OCI-LY7 (cell line): ENCODE measurements at regions not wholly inside any gene's neighbourhood (a gene's known extent, or its start where the extent isn't known, plus 50 kb on each side); places are given as distances from the start of the nearest gene placed in this dataset.
"Not testable (repeated sequence)": the region's sequence is repeated elsewhere in the genome, so short reads cannot be mapped to it uniquely, and the experiment has no call there.

Experiments used
- EZH2phosphoT487 ChIP-seq: fragments of 200-600 bp; sonication (generic); IDR thresholded peaks from 2 replicates; pipeline ENCODE4 v1.6.1; 2018; ENCODE audit warnings: low read depth, borderline replicate concordance, mild to moderate bottlenecking, mixed run types, antibody characterized with exemption, low read length, moderate library complexity, mixed read lengths
- TF ChIP-seq, protein P1 (sequence below): fragments of 200-600 bp; sonication (generic); conservative IDR thresholded peaks from 2 replicates; pipeline ENCODE4 v1.5.1; 2014; ENCODE audit warnings: mild to moderate bottlenecking, antibody characterized with exemption, low read length, moderate library complexity, mixed read lengths

DNA sequence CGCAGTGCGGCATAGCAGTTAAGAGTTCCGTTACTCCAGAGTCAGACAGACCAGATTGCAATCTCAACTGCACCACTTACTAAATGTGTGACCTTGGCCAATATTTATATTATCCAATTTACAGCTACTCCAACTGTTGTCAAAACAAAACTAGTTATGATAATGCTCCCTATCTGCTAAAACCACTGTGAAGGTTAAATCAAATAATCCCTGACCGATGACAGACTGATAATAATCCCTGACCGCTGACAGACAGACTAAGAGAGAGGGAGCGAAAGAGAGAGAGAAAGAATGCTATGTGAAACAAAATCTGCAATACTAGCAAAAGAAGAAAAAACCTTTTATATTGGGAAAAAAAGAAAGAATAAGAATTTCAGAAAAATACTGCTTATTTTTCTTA, 204.1 kb upstream of the ZNF322 start:
- TF ChIP-seq, protein P1, sequence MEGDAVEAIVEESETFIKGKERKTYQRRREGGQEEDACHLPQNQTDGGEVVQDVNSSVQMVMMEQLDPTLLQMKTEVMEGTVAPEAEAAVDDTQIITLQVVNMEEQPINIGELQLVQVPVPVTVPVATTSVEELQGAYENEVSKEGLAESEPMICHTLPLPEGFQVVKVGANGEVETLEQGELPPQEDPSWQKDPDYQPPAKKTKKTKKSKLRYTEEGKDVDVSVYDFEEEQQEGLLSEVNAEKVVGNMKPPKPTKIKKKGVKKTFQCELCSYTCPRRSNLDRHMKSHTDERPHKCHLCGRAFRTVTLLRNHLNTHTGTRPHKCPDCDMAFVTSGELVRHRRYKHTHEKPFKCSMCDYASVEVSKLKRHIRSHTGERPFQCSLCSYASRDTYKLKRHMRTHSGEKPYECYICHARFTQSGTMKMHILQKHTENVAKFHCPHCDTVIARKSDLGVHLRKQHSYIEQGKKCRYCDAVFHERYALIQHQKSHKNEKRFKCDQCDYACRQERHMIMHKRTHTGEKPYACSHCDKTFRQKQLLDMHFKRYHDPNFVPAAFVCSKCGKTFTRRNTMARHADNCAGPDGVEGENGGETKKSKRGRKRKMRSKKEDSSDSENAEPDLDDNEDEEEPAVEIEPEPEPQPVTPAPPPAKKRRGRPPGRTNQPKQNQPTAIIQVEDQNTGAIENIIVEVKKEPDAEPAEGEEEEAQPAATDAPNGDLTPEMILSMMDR = not testable (repeated sequence)
- not testable (repeated sequence) for TF ChIP-seq EZH2phosphoT487
